ENCODE measurements at regions not wholly inside any gene's neighbourhood (a gene's known extent, or its start where the extent isn't known, plus 50 kb on each side); places are given as distances from the start of the nearest gene placed in this dataset.

DNA sequence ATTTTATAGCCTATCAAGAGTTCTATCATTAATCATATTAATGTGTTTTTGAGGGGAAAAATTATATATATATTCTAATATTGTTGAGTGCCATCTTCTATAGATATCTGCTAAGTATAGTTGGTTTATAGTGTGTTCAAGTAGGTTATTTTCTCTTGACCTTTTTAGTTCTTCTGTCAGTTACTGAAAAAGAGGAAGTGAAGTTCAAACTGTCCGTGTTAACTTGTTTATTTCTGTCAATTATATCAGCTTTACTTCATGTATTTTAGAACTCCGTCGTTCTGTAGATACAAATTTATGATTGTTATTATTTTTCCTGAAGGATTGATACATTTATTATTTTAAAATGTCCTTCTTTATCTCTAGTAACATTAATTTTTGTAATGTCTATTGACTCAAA lies 1209.1 kb downstream of the CDH12 start:
- TF ChIP-seq POLR2AphosphoS5 (IDR thresholded peaks at IDR 0.05) (no peak), POLR2A (IDR thresholded peaks at IDR 0.05) (no peak), CTCF (IDR thresholded peaks at IDR 0.05) (no peak)
- H3K4me3 ChIP-seq, result no peak overlapping the region
- WGBS, result 52% methylated on average over 3 of the region's 3 CpGs
- no peaks in the 10 kb centered on the region for H3K9me3 ChIP-seq
- no peak for DNase-seq (ENCODE audit: low spot score)
- no peaks in the 10 kb centered on the region for H3K4me1 ChIP-seq (replicated peaks)
- no peaks in the 10 kb centered on the region for H3K36me3 ChIP-seq
- H3K27me3 ChIP-seq (replicated peaks; ENCODE audit: insufficient read depth), result no peaks in the 10 kb centered on the region
- H3K27ac ChIP-seq, result no peak overlapping the region
- intact Hi-C loops (cut with DNase I), result no loop called here

- Histone ChIP-seq H3K4me1 (replicated peaks) (no peaks in the 10 kb centered on the region), H3K4me3 (no peak overlapping the region), H3K36me3 (no peaks in the 10 kb centered on the region), H3K27me3 (replicated peaks; ENCODE audit: insufficient read depth) (no peaks in the 10 kb centered on the region), H3K9me3 (no peaks in the 10 kb centered on the region), H3K27ac (no peak overlapping the region)
- no peak for DNase-seq (ENCODE audit: low spot score)
- WGBS, result 36% methylated on average over 1 of the region's 1 CpG
- intact Hi-C loops (cut with DNase I), result no loop called here
- TF ChIP-seq POLR2AphosphoS5 (IDR thresholded peaks at IDR 0.05), result no peak
- no peak for TF ChIP-seq CTCF (IDR thresholded peaks at IDR 0.05)
- TF ChIP-seq POLR2A (IDR thresholded peaks at IDR 0.05), result no peak
Observed at GRCh38 chr5:21642312-21642711, 1210.8 kb downstream of the CDH12 start.

- H3K9me3 ChIP-seq, result no peaks in the 10 kb centered on the region
- intact Hi-C loops (cut with DNase I), result no loop called here
- 89% methylated on average over 2 of the region's 2 CpGs for WGBS
- no peak for TF ChIP-seq POLR2A (IDR thresholded peaks at IDR 0.05)
- no peak overlapping the region for H3K4me3 ChIP-seq
- no peak for DNase-seq (ENCODE audit: low spot score)
- no peak overlapping the region for H3K27ac ChIP-seq
- no peaks in the 10 kb centered on the region for H3K4me1 ChIP-seq (replicated peaks)
- no peaks in the 10 kb centered on the region for H3K27me3 ChIP-seq (replicated peaks; ENCODE audit: insufficient read depth)
- H3K36me3 ChIP-seq, result no peaks in the 10 kb centered on the region
Observed at GRCh38 chr5:21623831-21624230, 1229.3 kb downstream of the CDH12 start.

DNA sequence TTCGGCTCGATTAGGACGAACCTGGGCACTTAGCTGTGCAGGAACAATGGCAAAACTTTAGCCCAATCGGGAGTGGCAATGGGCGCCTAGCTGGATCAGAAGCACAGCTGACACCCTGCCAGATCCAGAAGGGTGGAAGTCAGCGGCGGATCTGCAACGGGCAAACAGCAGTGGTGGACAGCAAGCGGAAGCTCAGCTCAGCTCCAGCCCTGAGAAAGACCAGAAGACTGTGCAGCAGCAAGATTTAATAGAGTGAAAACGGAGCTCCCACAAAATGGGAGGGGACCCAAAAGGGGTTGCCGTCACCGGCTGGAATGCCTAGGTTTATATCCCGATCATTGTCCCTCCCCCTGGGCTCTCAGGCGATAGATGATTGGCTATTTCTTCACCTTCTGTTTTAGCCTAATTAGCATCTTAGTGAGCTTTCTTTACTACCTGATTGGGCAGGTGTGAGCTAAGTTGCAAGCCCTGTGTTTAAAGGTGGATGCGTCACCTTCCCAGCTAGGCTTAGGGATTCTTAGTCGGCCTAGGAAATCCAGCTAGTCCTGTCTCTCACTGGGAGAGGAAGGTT lies 1237.9 kb downstream of the CDH12 start:
- TF ChIP-seq POLR2AphosphoS5 (IDR thresholded peaks at IDR 0.05) (no peak), CTCF (IDR thresholded peaks at IDR 0.05) (no peak), POLR2A (IDR thresholded peaks at IDR 0.05) (no peak)
- no peaks in the 10 kb centered on the region for H3K4me1 ChIP-seq (replicated peaks)
- WGBS, result 91% methylated on average over 16 of the region's 16 CpGs

DNA sequence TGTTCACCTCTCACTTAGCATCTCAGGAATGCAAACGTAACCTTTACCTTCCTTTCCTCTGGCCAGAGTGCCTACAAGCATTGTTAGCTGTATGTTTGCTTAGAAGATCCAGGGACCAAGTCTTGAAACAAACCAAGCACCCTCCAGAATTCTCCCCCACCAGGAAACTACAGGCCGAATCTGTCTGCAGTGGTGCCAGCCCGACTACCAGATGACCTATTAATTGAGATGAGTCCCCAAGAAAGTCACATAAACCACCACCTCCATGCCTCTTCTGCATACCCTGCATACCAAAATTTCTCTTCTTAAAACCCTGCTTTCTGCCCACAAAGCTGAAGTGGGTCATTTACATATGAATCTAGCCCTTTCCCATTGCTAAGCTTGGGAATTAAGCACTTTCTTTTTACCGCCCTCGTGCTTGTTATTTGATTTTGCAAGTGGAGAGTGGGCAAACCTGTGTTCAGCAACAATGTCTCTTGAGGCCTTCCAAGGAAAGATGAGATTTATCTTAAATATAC lies 1239.1 kb downstream of the CDH12 start:
- Histone ChIP-seq H3K4me1 (replicated peaks) (no peaks in the 10 kb centered on the region), H3K9me3 (no peaks in the 10 kb centered on the region), H3K27ac (no peak overlapping the region), H3K4me3 (no peak overlapping the region), H3K36me3 (no peaks in the 10 kb centered on the region), H3K27me3 (replicated peaks; ENCODE audit: insufficient read depth) (no peaks in the 10 kb centered on the region)
- WGBS, result 75% methylated on average over 5 of the region's 5 CpGs
- intact Hi-C loops (cut with DNase I), result no loop called here
- no peak for DNase-seq (ENCODE audit: low spot score)
- TF ChIP-seq CTCF (IDR thresholded peaks at IDR 0.05), result no peak
- no peak for TF ChIP-seq POLR2AphosphoS5 (IDR thresholded peaks at IDR 0.05)
- TF ChIP-seq POLR2A (IDR thresholded peaks at IDR 0.05), result no peak

More for the DNA sequence above, 1237.9 kb downstream of the CDH12 start:
- DNase-seq (ENCODE audit: low spot score), result no peak
- H3K27ac ChIP-seq, result no peak overlapping the region
- H3K27me3 ChIP-seq (replicated peaks; ENCODE audit: insufficient read depth), result no peaks in the 10 kb centered on the region
- H3K9me3 ChIP-seq, result no peaks in the 10 kb centered on the region
- no peaks in the 10 kb centered on the region for H3K36me3 ChIP-seq
- intact Hi-C loops (cut with DNase I), result no loop called here
- no peak overlapping the region for H3K4me3 ChIP-seq
